NB4 (cell line): ENCODE measurements at regions not wholly inside any gene's neighbourhood (a gene's known extent, or its start where the extent isn't known, plus 50 kb on each side); places are given as distances from the start of the nearest gene placed in this dataset.

Experiments
- DNase-seq: peaks from one replicate; pipeline ENCODE4 v3.0.0; 2010; ENCODE audit warnings: low read depth
- H3K4me3 ChIP-seq: one replicate; pipeline ENCODE4 v1.5.1; 2011; ENCODE audit warnings: mild to moderate bottlenecking, low read depth, low read length, moderate library complexity
- MYC ChIP-seq: IDR thresholded peaks from 2 replicates; pipeline ENCODE4 v1.6.1; 2011; ENCODE audit warnings: low read depth, low read length
- POLR2A ChIP-seq: IDR thresholded peaks from 2 replicates; pipeline ENCODE4 v1.6.1; 2011; ENCODE audit warnings: mild to moderate bottlenecking; ENCODE audit not compliant: insufficient read length; ENCODE audit errors: extremely low read depth
- TF ChIP-seq, protein P1 (sequence below): IDR thresholded peaks from 2 replicates; pipeline ENCODE4 v1.6.1; 2011; ENCODE audit warnings: low read depth, low read length
- TF ChIP-seq, protein P2 (sequence below): IDR thresholded peaks from one replicate; pipeline ENCODE4 v1.5.1; 2012; ENCODE audit warnings: low read depth, low read length

GRCh38 chr4:4752025-4752424 is 107.4 kb upstream of the MSX1 start:
- no peak for DNase-seq
- no peak for TF ChIP-seq POLR2A
- TF ChIP-seq, protein P1, sequence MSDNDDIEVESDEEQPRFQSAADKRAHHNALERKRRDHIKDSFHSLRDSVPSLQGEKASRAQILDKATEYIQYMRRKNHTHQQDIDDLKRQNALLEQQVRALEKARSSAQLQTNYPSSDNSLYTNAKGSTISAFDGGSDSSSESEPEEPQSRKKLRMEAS: no peak

GRCh38 chr4:4750187-4750586 is 109.3 kb upstream of the MSX1 start:
- DNase-seq: no peak
- TF ChIP-seq POLR2A (no peak), MYC (no peak)
- TF ChIP-seq, protein P2, sequence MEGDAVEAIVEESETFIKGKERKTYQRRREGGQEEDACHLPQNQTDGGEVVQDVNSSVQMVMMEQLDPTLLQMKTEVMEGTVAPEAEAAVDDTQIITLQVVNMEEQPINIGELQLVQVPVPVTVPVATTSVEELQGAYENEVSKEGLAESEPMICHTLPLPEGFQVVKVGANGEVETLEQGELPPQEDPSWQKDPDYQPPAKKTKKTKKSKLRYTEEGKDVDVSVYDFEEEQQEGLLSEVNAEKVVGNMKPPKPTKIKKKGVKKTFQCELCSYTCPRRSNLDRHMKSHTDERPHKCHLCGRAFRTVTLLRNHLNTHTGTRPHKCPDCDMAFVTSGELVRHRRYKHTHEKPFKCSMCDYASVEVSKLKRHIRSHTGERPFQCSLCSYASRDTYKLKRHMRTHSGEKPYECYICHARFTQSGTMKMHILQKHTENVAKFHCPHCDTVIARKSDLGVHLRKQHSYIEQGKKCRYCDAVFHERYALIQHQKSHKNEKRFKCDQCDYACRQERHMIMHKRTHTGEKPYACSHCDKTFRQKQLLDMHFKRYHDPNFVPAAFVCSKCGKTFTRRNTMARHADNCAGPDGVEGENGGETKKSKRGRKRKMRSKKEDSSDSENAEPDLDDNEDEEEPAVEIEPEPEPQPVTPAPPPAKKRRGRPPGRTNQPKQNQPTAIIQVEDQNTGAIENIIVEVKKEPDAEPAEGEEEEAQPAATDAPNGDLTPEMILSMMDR: no peak
- TF ChIP-seq, protein P1: no peak
- H3K4me3 ChIP-seq: no peak overlapping the region

More at GRCh38 chr4:4752025-4752424, 107.4 kb upstream of the MSX1 start:
- no peak overlapping the region for H3K4me3 ChIP-seq

- H3K4me3 ChIP-seq: no peak overlapping the region
- no peak for DNase-seq
- TF ChIP-seq MYC (no peak), POLR2A (no peak)
- TF ChIP-seq, protein P2: no peak
- TF ChIP-seq, protein P1: no peak
Measured at GRCh38 chr4:4749137-4749536, 110.3 kb upstream of the MSX1 start.

DNA sequence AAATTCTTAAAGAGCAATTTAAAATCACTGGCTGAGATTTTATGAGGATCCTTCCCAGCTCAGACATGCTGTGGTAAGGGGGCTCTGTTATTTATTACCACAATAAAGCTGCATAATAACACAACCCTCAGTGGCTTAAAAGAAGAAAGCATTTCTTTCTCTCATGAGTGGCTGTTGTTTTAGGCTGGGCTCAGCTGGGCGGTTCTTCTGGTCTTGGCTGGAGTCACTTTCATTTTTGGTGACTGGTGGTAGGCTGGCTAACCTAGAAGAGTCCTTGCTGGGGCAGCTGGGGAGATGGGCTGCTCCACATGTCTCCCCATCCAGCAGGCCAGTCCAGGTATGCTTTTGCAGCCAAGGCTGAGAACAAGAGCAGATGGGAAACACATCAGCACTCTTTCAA is 113.0 kb upstream of the MSX1 start:
- H3K4me3 ChIP-seq: no peak overlapping the region
- TF ChIP-seq, protein P1: no peak
- TF ChIP-seq, protein P2: no peak
- TF ChIP-seq MYC (no peak), POLR2A (no peak)
- DNase-seq: no peak

DNA sequence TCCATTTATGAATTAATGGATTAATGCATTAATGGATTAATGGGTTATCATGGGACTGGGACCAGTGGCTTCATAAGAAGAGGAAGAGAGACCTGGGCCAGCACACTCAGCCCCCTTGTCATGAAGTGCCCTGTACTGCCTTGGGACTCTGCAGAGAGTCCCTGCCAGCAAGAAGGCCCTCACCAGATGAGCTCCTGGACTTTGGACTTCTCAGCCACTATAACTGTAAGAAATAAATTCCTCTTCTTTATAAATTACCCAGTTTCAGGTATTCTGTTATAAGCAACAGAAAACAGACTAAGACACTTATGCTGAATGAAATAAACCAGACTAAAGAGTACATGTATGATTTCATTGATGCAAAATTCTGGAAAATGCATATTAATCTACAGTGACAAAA is 119.4 kb upstream of the MSX1 start:
- TF ChIP-seq POLR2A (no peak), MYC (no peak)
- TF ChIP-seq, protein P1: no peak
- TF ChIP-seq, protein P2: no peak
- no peak for DNase-seq
- no peak overlapping the region for H3K4me3 ChIP-seq

DNA sequence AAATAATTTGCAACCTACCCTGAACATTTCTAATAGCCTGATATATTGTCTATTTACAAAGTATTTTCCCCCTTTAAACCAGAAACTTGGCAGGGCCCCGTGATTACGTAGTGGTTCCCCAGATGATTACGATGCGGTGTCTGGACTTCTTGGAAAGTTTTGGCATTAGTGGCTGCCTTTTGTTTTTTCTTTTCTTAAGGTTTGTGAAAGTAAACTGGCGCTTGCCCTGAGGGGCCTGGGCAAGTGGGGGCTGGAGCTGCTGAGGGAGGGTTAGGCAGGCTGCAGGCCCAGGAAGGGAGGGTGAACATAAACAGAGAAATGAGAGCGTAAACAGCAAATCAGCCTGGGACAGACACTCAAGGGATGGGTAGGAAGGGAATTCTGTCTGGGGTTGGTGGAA is 123.6 kb upstream of the MSX1 start:
- TF ChIP-seq, protein P1: no peak
- TF ChIP-seq MYC: no peak
- no peak overlapping the region for H3K4me3 ChIP-seq
- DNase-seq: no peak

GRCh38 chr4:4735136-4735750 is 124.2 kb upstream of the MSX1 start:
- TF ChIP-seq, protein P1: no peak
- TF ChIP-seq, protein P2: no peak
- TF ChIP-seq POLR2A (no peak), MYC (no peak)
- no peak for DNase-seq
- H3K4me3 ChIP-seq: no peak overlapping the region
